CD4-positive, alpha-beta T cell treated with Interleukin-6 for 4 hours (primary cell): ENCODE measurements at regions not wholly inside any gene's neighbourhood (a gene's known extent, or its start where the extent isn't known, plus 50 kb on each side); places are given as distances from the start of the nearest gene placed in this dataset.
"Not testable (repeated sequence)": the region's sequence is repeated elsewhere in the genome, so short reads cannot be mapped to it uniquely, and the experiment has no call there.

Experiments
- DNase-seq: peaks from one replicate; pipeline ENCODE4 v3.0.0-alpha.2; 2020; ENCODE audit warnings: mixed read lengths

GRCh38 chr12:107511292-107511691 lies 174.3 kb upstream of the PWP1 start:
- DNase-seq: no peak

- no peak for DNase-seq
Observed at GRCh38 chr12:107512391-107512790, 173.2 kb upstream of the PWP1 start.

GRCh38 chr12:107513184-107513583 lies 172.4 kb upstream of the PWP1 start:
- DNase-seq: no peak

GRCh38 chr12:107513636-107514400 lies 171.8 kb upstream of the PWP1 start:
- no peak for DNase-seq

GRCh38 chr12:107514887-107515445 lies 170.6 kb upstream of the PWP1 start:
- DNase-seq: no peak

- peak; percentile 12 for DNase-seq
Observed at GRCh38 chr12:107515446-107515958, 170.1 kb upstream of the PWP1 start.

- DNase-seq: not testable (repeated sequence)
Observed at GRCh38 chr12:107517816-107518215, 167.8 kb upstream of the PWP1 start.

- no peak for DNase-seq
Observed at GRCh38 chr12:107518868-107519267, 166.7 kb upstream of the PWP1 start.

GRCh38 chr12:107519906-107520859 lies 165.4 kb upstream of the PWP1 start:
- no peak for DNase-seq

- no peak for DNase-seq
Observed at GRCh38 chr12:107521826-107522355, 163.7 kb upstream of the PWP1 start.

GRCh38 chr12:107522692-107523477 lies 162.7 kb upstream of the PWP1 start:
- DNase-seq: no peak

- no peak for DNase-seq
Observed at GRCh38 chr12:107523775-107524535, 161.6 kb upstream of the PWP1 start.

GRCh38 chr12:107525063-107525718 lies 160.4 kb upstream of the PWP1 start:
- DNase-seq: no peak

GRCh38 chr12:107525719-107526554 lies 159.7 kb upstream of the PWP1 start:
- no peak for DNase-seq

GRCh38 chr12:107526555-107527180 lies 158.9 kb upstream of the PWP1 start:
- no peak for DNase-seq

GRCh38 chr12:107528731-107529365 lies 156.8 kb upstream of the PWP1 start:
- DNase-seq: no peak

GRCh38 chr12:107529991-107530390 lies 155.6 kb upstream of the PWP1 start:
- DNase-seq: no peak

GRCh38 chr12:107530701-107531100 lies 154.9 kb upstream of the PWP1 start:
- DNase-seq: no peak

- DNase-seq: no peak
Observed at GRCh38 chr12:107533218-107533617, 152.4 kb upstream of the PWP1 start.
